Ovary (tissue), 3 donors: ENCODE measurements at regions not wholly inside any gene's neighbourhood (a gene's known extent, or its start where the extent isn't known, plus 50 kb on each side); places are given as distances from the start of the nearest gene placed in this dataset.

Source experiments
- POLR2A ChIP-seq: fragments of 450-650 bp; IDR thresholded peaks from one replicate; pipeline ENCODE4 v1.6.1; 2017; ENCODE audit warnings: antibody characterized with exemption, mild to moderate bottlenecking, moderate library complexity
- TF ChIP-seq, protein P1 (sequence below), 3 donors: fragments of 450-650 bp in 2 of 3; fragments of 200-600 bp in 1 of 3; IDR thresholded peaks; one replicate each; pipeline versions ENCODE4 v1.5.1 to v1.8.0; 2016 to 2022; ENCODE audit warnings: antibody characterized with exemption in 3 of 3, mild to moderate bottlenecking in 1 of 3
- donor health status: DM: no; HTN: no; CAD: no.

- TF ChIP-seq, protein P1, sequence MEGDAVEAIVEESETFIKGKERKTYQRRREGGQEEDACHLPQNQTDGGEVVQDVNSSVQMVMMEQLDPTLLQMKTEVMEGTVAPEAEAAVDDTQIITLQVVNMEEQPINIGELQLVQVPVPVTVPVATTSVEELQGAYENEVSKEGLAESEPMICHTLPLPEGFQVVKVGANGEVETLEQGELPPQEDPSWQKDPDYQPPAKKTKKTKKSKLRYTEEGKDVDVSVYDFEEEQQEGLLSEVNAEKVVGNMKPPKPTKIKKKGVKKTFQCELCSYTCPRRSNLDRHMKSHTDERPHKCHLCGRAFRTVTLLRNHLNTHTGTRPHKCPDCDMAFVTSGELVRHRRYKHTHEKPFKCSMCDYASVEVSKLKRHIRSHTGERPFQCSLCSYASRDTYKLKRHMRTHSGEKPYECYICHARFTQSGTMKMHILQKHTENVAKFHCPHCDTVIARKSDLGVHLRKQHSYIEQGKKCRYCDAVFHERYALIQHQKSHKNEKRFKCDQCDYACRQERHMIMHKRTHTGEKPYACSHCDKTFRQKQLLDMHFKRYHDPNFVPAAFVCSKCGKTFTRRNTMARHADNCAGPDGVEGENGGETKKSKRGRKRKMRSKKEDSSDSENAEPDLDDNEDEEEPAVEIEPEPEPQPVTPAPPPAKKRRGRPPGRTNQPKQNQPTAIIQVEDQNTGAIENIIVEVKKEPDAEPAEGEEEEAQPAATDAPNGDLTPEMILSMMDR (IDR thresholded peaks at IDR 0.05): no peak
- TF ChIP-seq POLR2A: no peak
Observed at GRCh38 chr6:151176911-151177770, 62.6 kb upstream of the AKAP12 start.
